ENCODE measurements at regions not wholly inside any gene's neighbourhood (a gene's known extent, or its start where the extent isn't known, plus 50 kb on each side); places are given as distances from the start of the nearest gene placed in this dataset.
A peak's percentile ranks its signal among the peaks of the same experiment; 100 is the strongest.

GRCh38 chr12:68497702-68498101 is 113.0 kb upstream of the RAP1B start (continued):
- TF ChIP-seq TSHZ1 (tag by site-specific recombination; IDR thresholded peaks at IDR 0.05; ENCODE audit: borderline replicate concordance) = peak; percentile 65; the same call in 1 of the 2 replicates
- no peak for TF ChIP-seq ZNF449 (tag by site-specific recombination; IDR thresholded peaks at IDR 0.05)
- TF ChIP-seq ZNF404 (tag by site-specific recombination; IDR thresholded peaks at IDR 0.05) = no peak
- no peak for TF ChIP-seq GLI4 (tag by site-specific recombination; IDR thresholded peaks at IDR 0.05)
- TF ChIP-seq BCL11A (tag by site-specific recombination; IDR thresholded peaks at IDR 0.05; ENCODE audit: low read depth) = no peak
- no peak for TF ChIP-seq EGR2 (tag by site-specific recombination; IDR thresholded peaks at IDR 0.05; ENCODE audit: low read depth)
- TF ChIP-seq ZBTB11 (tag by site-specific recombination; conservative IDR thresholded peaks at IDR 0.05; ENCODE audit: low read depth) = no peak
- TF ChIP-seq ZFP3 (tag by site-specific recombination; IDR thresholded peaks at IDR 0.05; ENCODE audit: low read depth) = no peak
- no peak for TF ChIP-seq ZNF791 (tag by site-specific recombination; IDR thresholded peaks at IDR 0.05)
- TF ChIP-seq ZNF202 (tag by site-specific recombination; IDR thresholded peaks at IDR 0.05; ENCODE audit: borderline replicate concordance) = no peak
- no peak for TF ChIP-seq BCL11B (tag by site-specific recombination; IDR thresholded peaks at IDR 0.05; ENCODE audit: low read depth)
- no peak for TF ChIP-seq ZBTB49 (tag by site-specific recombination; IDR thresholded peaks at IDR 0.05; ENCODE audit: low read depth)
- no peak for TF ChIP-seq TCF7L2 (IDR thresholded peaks at IDR 0.05; ENCODE audit: borderline replicate concordance, low read depth, low read length)
- no peak for TF ChIP-seq ZNF596 (tag by site-specific recombination; IDR thresholded peaks at IDR 0.05)
- no peak for TF ChIP-seq MZF1 (tag by site-specific recombination; IDR thresholded peaks at IDR 0.05; ENCODE audit: borderline replicate concordance)
- TF ChIP-seq ZNF140 (tag by site-specific recombination; IDR thresholded peaks at IDR 0.05) = no peak
- no peak for TF ChIP-seq SALL2 (tag by site-specific recombination; IDR thresholded peaks at IDR 0.05; ENCODE audit: borderline replicate concordance)
- TF ChIP-seq ZNF18 (tag by site-specific recombination; IDR thresholded peaks at IDR 0.05) = no peak
- TF ChIP-seq ZNF510 (tag by site-specific recombination; IDR thresholded peaks at IDR 0.05; ENCODE audit: insufficient replicate concordance) = no peak
- no peak for TF ChIP-seq ZNF155 (tag by site-specific recombination; IDR thresholded peaks at IDR 0.05)
- no peak for TF ChIP-seq REPIN1 (tag by site-specific recombination; IDR thresholded peaks at IDR 0.05; ENCODE audit: low read depth)
- no peak for TF ChIP-seq ZNF112 (tag by site-specific recombination; IDR thresholded peaks at IDR 0.05)
- TF ChIP-seq ZBTB7A (tag by site-specific recombination; IDR thresholded peaks at IDR 0.05; ENCODE audit: low read depth) = no peak
- TF ChIP-seq ZXDB (tag by site-specific recombination; IDR thresholded peaks at IDR 0.05) = 0 out of 2 replicates have a peak, but pooled peaks have one; percentile 24
- TF ChIP-seq ZNF184 (tag by site-specific recombination; IDR thresholded peaks at IDR 0.05) = peak; percentile 48; the same call in 1 of the 2 replicates
- peak; percentile 89 for TF ChIP-seq ZNF600 (tag by site-specific recombination; IDR thresholded peaks at IDR 0.05)
- TF ChIP-seq SCRT1 (tag by site-specific recombination; IDR thresholded peaks at IDR 0.05; ENCODE audit: borderline replicate concordance) = no peak
- no peak for TF ChIP-seq ZNF391 (tag by site-specific recombination; IDR thresholded peaks at IDR 0.05; ENCODE audit: borderline replicate concordance, low read depth)

Data from HEK293 (cell line).